HL-60 (cell line): ENCODE measurements at regions not wholly inside any gene's neighbourhood (a gene's known extent, or its start where the extent isn't known, plus 50 kb on each side); places are given as distances from the start of the nearest gene placed in this dataset.

ENCODE experiments used
- GABPA ChIP-seq: IDR thresholded peaks from 2 replicates; pipeline ENCODE4 v1.6.1; 2012; ENCODE audit warnings: low read depth
- POLR2AphosphoS5 ChIP-seq: IDR thresholded peaks from 2 replicates; pipeline ENCODE4 v1.6.1; 2012; ENCODE audit warnings: low read depth
- SPI1 ChIP-seq: IDR thresholded peaks from 2 replicates; pipeline ENCODE4 v1.6.1; 2012; ENCODE audit warnings: low read depth, mild to moderate bottlenecking, borderline replicate concordance
- TF ChIP-seq, protein P1 (sequence below): IDR thresholded peaks from 2 replicates; pipeline ENCODE4 v1.6.1; 2012; ENCODE audit warnings: low read depth; ENCODE audit not compliant: insufficient replicate concordance
- TF ChIP-seq, protein P2 (sequence below): IDR thresholded peaks from one replicate; pipeline ENCODE4 v1.5.1; 2011; ENCODE audit warnings: low read length, control low read depth, inconsistent platforms; ENCODE audit not compliant: insufficient read depth

DNA sequence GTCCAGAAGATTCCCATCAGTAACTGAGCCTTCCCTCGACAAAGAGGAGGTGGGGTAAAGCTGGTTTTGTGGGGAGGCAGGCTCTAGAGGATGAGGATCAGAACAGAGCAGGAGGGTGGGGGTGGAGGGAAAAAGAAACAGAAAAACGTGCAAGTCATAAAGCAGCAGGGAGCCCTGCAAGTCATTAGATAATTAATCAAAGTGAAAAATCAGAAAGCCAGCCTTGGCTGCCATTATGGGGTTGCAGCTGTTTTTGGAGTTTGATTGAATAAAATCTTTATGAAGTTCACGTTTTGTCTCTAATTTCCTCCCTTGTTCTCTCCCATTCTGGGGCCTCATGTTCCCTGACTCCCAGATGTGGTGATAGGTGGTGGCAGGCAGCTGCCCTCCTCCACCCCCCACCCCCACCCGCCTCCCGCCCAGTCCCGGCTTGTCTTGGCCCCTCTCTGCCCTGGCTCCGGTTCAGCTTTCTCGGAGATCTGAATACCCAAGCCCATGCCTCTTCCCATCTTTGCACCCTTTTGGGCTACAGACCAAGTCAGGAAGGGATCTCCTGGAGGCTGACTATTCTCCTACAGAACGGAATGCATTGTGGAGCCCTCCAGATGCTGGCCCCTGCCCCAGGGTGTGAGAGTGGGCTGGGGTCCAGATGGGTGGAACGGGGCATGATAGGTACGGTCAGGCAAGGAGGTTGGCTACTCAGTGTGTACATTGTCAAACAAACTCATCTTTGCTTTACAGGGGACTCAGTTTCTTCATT is 141.8 kb downstream of the CDC5L start:
- TF ChIP-seq, protein P1, sequence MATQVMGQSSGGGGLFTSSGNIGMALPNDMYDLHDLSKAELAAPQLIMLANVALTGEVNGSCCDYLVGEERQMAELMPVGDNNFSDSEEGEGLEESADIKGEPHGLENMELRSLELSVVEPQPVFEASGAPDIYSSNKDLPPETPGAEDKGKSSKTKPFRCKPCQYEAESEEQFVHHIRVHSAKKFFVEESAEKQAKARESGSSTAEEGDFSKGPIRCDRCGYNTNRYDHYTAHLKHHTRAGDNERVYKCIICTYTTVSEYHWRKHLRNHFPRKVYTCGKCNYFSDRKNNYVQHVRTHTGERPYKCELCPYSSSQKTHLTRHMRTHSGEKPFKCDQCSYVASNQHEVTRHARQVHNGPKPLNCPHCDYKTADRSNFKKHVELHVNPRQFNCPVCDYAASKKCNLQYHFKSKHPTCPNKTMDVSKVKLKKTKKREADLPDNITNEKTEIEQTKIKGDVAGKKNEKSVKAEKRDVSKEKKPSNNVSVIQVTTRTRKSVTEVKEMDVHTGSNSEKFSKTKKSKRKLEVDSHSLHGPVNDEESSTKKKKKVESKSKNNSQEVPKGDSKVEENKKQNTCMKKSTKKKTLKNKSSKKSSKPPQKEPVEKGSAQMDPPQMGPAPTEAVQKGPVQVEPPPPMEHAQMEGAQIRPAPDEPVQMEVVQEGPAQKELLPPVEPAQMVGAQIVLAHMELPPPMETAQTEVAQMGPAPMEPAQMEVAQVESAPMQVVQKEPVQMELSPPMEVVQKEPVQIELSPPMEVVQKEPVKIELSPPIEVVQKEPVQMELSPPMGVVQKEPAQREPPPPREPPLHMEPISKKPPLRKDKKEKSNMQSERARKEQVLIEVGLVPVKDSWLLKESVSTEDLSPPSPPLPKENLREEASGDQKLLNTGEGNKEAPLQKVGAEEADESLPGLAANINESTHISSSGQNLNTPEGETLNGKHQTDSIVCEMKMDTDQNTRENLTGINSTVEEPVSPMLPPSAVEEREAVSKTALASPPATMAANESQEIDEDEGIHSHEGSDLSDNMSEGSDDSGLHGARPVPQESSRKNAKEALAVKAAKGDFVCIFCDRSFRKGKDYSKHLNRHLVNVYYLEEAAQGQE: no peak
- TF ChIP-seq, protein P2, sequence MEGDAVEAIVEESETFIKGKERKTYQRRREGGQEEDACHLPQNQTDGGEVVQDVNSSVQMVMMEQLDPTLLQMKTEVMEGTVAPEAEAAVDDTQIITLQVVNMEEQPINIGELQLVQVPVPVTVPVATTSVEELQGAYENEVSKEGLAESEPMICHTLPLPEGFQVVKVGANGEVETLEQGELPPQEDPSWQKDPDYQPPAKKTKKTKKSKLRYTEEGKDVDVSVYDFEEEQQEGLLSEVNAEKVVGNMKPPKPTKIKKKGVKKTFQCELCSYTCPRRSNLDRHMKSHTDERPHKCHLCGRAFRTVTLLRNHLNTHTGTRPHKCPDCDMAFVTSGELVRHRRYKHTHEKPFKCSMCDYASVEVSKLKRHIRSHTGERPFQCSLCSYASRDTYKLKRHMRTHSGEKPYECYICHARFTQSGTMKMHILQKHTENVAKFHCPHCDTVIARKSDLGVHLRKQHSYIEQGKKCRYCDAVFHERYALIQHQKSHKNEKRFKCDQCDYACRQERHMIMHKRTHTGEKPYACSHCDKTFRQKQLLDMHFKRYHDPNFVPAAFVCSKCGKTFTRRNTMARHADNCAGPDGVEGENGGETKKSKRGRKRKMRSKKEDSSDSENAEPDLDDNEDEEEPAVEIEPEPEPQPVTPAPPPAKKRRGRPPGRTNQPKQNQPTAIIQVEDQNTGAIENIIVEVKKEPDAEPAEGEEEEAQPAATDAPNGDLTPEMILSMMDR: no peak
- TF ChIP-seq POLR2AphosphoS5 (no peak), GABPA (no peak), SPI1 (no peak)
